OCI-LY7 (cell line): ENCODE measurements at regions not wholly inside any gene's neighbourhood (a gene's known extent, or its start where the extent isn't known, plus 50 kb on each side); places are given as distances from the start of the nearest gene placed in this dataset.

Experiments
- CTCF ChIP-seq: fragments of 200-600 bp; sonication (generic); conservative IDR thresholded peaks from 2 replicates; pipeline ENCODE4 v1.5.1; 2014; ENCODE audit warnings: mild to moderate bottlenecking, antibody characterized with exemption, low read length, moderate library complexity, mixed read lengths
- EZH2phosphoT487 ChIP-seq: fragments of 200-600 bp; sonication (generic); IDR thresholded peaks from 2 replicates; pipeline ENCODE4 v1.6.1; 2018; ENCODE audit warnings: low read depth, borderline replicate concordance, mild to moderate bottlenecking, mixed run types, antibody characterized with exemption, low read length, moderate library complexity, mixed read lengths

DNA sequence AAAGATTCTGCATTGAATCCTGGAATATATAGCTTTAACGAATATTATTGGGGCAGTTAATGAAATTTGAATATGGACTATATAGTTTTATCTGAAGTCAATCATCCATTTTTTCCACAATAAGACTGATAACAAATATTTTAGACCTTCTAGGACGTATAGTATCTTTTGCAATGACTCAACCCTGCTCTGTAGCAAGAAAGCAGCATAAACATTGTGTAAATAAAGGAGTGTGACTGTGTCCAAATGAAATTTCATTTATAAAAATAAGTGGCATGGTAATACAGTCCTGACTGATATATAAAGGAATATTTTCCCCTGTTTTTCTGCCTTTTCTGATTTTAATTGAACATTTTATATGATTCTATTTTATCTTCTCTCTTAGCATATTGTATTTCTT is 947.7 kb upstream of the SLIT2 start:
- TF ChIP-seq CTCF (no peak), EZH2phosphoT487 (no peak)
